Right kidney (tissue), 1 donor: ENCODE measurements at regions not wholly inside any gene's neighbourhood (a gene's known extent, or its start where the extent isn't known, plus 50 kb on each side); places are given as distances from the start of the nearest gene placed in this dataset.

Experiments used
- DNase-seq: peaks from one replicate; pipeline ENCODE4 v3.0.0-alpha.2; 2016

GRCh38 chr9:14560194-14560593, 133.0 kb downstream of the ZDHHC21 start:
- no peak for DNase-seq

GRCh38 chr9:14554886-14555285, 138.3 kb downstream of the ZDHHC21 start:
- DNase-seq, result no peak

GRCh38 chr9:14547245-14548060, 145.8 kb downstream of the ZDHHC21 start:
- DNase-seq, result no peak

GRCh38 chr9:14546693-14547092, 146.5 kb downstream of the ZDHHC21 start:
- DNase-seq, result no peak

GRCh38 chr9:14542071-14542470, 151.2 kb downstream of the ZDHHC21 start:
- DNase-seq, result no peak

GRCh38 chr9:14538526-14538925, 154.7 kb downstream of the ZDHHC21 start:
- no peak for DNase-seq

- no peak for DNase-seq
Observed at GRCh38 chr9:14535161-14535955, 157.9 kb downstream of the ZDHHC21 start.

GRCh38 chr9:14533867-14534640, 159.2 kb downstream of the ZDHHC21 start:
- DNase-seq, result no peak

- no peak for DNase-seq
Observed at GRCh38 chr9:14532456-14533115, 160.6 kb downstream of the ZDHHC21 start.

GRCh38 chr9:14531341-14532269, 161.6 kb downstream of the ZDHHC21 start:
- no peak for DNase-seq

- DNase-seq, result no peak
Observed at GRCh38 chr9:14530841-14531240, 162.4 kb downstream of the ZDHHC21 start.

GRCh38 chr9:14530366-14530765, 162.9 kb downstream of the ZDHHC21 start:
- no peak for DNase-seq

- DNase-seq, result no peak
Observed at GRCh38 chr9:14529629-14530028, 163.6 kb downstream of the ZDHHC21 start.

GRCh38 chr9:14529054-14529453, 164.2 kb downstream of the ZDHHC21 start:
- no peak for DNase-seq

- DNase-seq, result no peak
Observed at GRCh38 chr9:14526504-14526903, 166.7 kb downstream of the ZDHHC21 start.

- no peak for DNase-seq
Observed at GRCh38 chr9:14525856-14526255, 167.4 kb downstream of the ZDHHC21 start.

- DNase-seq, result no peak
Observed at GRCh38 chr9:14524873-14525515, 168.2 kb downstream of the ZDHHC21 start.

- no peak for DNase-seq
Observed at GRCh38 chr9:14523545-14523944, 169.7 kb downstream of the ZDHHC21 start.

- no peak for DNase-seq
Observed at GRCh38 chr9:14522627-14523379, 170.4 kb downstream of the ZDHHC21 start.

GRCh38 chr9:14520341-14520740, 172.9 kb downstream of the ZDHHC21 start:
- DNase-seq, result no peak
